SK-N-SH (cell line): ENCODE measurements at regions not wholly inside any gene's neighbourhood (a gene's known extent, or its start where the extent isn't known, plus 50 kb on each side); places are given as distances from the start of the nearest gene placed in this dataset.
A peak's percentile ranks its signal among the peaks of the same experiment; 100 is the strongest.

Experiments
- CTCF ChIA-PET: fragments of 300-600, 350-600 bp; formaldehyde crosslinking; extraction: SDS; loops from one replicate; lab custom pipeline; 2021; lab: Yijun Ruan, JAX
- POLR2A ChIA-PET: fragments of 350-600 bp; sonication (Branson Sonifier 250); formaldehyde crosslinking; extraction: SDS; loops from one replicate; lab custom pipeline; 2020; ENCODE audit warnings: antibody characterized with exemption, inconsistent platforms; lab: Yijun Ruan, JAX
- DNase-seq: peaks from one replicate; pipeline ENCODE4 v3.0.0; 2012
- H2AFZ ChIP-seq: fragments of 200-600 bp; sonication (generic); 2 replicates; pipeline ENCODE4 v1.8.1; 2016; ENCODE audit warnings: antibody characterized with exemption, mild to moderate bottlenecking, low read depth
- H3F3A ChIP-seq: fragments of 200-600 bp; sonication (generic); replicated peaks from 2 replicates; pipeline ENCODE3; 2016; ENCODE audit warnings: antibody characterized with exemption, mild to moderate bottlenecking; ENCODE audit not compliant: insufficient read depth
- H3K27ac ChIP-seq, 2 experiments: fragments of 200-500 bp in 1 of 2; fragments of 200-600 bp in 1 of 2; sonication (Bioruptor generic) in 1 of 2; sonication (generic), shearing (Covaris generic) in 1 of 2; 2 replicates each; pipeline versions ENCODE4 v1.5.1 to v1.6.1; 2014 to 2016; ENCODE audit warnings: low read depth in 2 of 2, inconsistent platforms in 1 of 2, low read length in 1 of 2, mild to moderate bottlenecking in 1 of 2, mixed read lengths in 1 of 2
- H3K27me3 ChIP-seq: fragments of 200-600 bp; sonication (generic), shearing (Covaris generic); 2 replicates; pipeline ENCODE4 v1.6.1; 2016; ENCODE audit warnings: mixed run types; ENCODE audit not compliant: insufficient read depth
- H3K36me3 ChIP-seq, 2 experiments: fragments of 200-500 bp in 1 of 2; fragments of 200-600 bp in 1 of 2; sonication (Bioruptor generic) in 1 of 2; sonication (generic) in 1 of 2; replicated peaks in 1 of 2; 2 replicates each; pipeline versions ENCODE3 to v1.5.1; 2014 to 2016; ENCODE audit warnings: low read length in 1 of 2, mild to moderate bottlenecking in 1 of 2; ENCODE audit not compliant: insufficient read depth in 2 of 2, control insufficient read depth in 1 of 2
- H3K4me1 ChIP-seq, 2 experiments: fragments of 200-500 bp in 1 of 2; fragments of 200-600 bp in 1 of 2; sonication (Bioruptor generic) in 1 of 2; sonication (generic), shearing (Covaris generic) in 1 of 2; 2 replicates each; pipeline versions ENCODE4 v1.5.1 to v1.6.1; 2014 to 2016; ENCODE audit warnings: low read depth in 1 of 2, low read length in 1 of 2, mixed run types in 1 of 2; ENCODE audit not compliant: insufficient read depth in 2 of 2, control insufficient read depth in 1 of 2
- H3K4me2 ChIP-seq: fragments of 200-600 bp; sonication (generic), shearing (Covaris generic); 2 replicates; pipeline ENCODE4 v1.6.1; 2017; ENCODE audit warnings: mixed run types
- H3K4me3 ChIP-seq, 2 experiments: fragments of 200-500 bp in 1 of 2; fragments of 200-600 bp in 1 of 2; sonication (Bioruptor generic) in 1 of 2; sonication (generic), shearing (Covaris generic) in 1 of 2; 2 replicates each; pipeline versions ENCODE4 v1.5.1 to v1.8.1; 2014 to 2016; ENCODE audit warnings: low read depth in 2 of 2, inconsistent platforms in 1 of 2, low read length in 1 of 2, mild to moderate bottlenecking in 1 of 2, mixed read lengths in 1 of 2, moderate library complexity in 1 of 2
- H3K79me2 ChIP-seq: fragments of 200-600 bp; sonication (generic); 2 replicates; pipeline ENCODE4 v1.8.1; 2017; ENCODE audit warnings: mild to moderate bottlenecking; ENCODE audit not compliant: insufficient read depth
- H3K9ac ChIP-seq: fragments of 200-600 bp; sonication (generic); 2 replicates; pipeline ENCODE4 v1.6.1; 2017; ENCODE audit warnings: mixed run types
- H3K9me2 ChIP-seq: fragments of 200-600 bp; sonication (generic); 2 replicates; pipeline ENCODE4 v1.6.1; 2017; ENCODE audit warnings: mixed run types
- H3K9me3 ChIP-seq: fragments of 200-600 bp; sonication (generic); 2 replicates; pipeline ENCODE4 v1.6.1; 2017; ENCODE audit warnings: mixed run types, mild to moderate bottlenecking, moderate library complexity
- H4K20me1 ChIP-seq: fragments of 200-600 bp; sonication (generic); 2 replicates; pipeline ENCODE4 v1.6.1; 2017; ENCODE audit warnings: mild to moderate bottlenecking, mixed run types; ENCODE audit not compliant: insufficient read depth
- CTCF ChIP-seq: fragments of 200-600 bp; sonication (generic); IDR thresholded peaks from 2 replicates; pipeline ENCODE4 v1.6.1; 2017; ENCODE audit warnings: antibody characterized with exemption, mild to moderate bottlenecking, moderate library complexity
- ELF1 ChIP-seq: IDR thresholded peaks from 2 replicates; pipeline ENCODE4 v1.4.0; 2012
- FOSL2 ChIP-seq: IDR thresholded peaks from 2 replicates; pipeline ENCODE4 v1.4.0; 2012; ENCODE audit warnings: low read depth, mild to moderate bottlenecking, moderate library complexity, borderline replicate concordance
- FOXJ3 ChIP-seq: sonication (generic); formaldehyde crosslinking; IDR thresholded peaks from 2 replicates; pipeline ENCODE4 v1.5.1; 2020; ENCODE audit warnings: mild to moderate bottlenecking, missing genetic modification reagents
- GABPA ChIP-seq: IDR thresholded peaks from 2 replicates; pipeline ENCODE4 v1.4.0; 2012; ENCODE audit warnings: low read depth, mild to moderate bottlenecking
- MXI1 ChIP-seq: IDR thresholded peaks from 2 replicates; pipeline ENCODE4 v1.6.1; 2012; ENCODE audit warnings: mild to moderate bottlenecking, low read depth, low read length, improper control_type of control experiment
- RAD21 ChIP-seq: IDR thresholded peaks from 2 replicates; pipeline ENCODE4 v1.6.1; 2012; ENCODE audit warnings: mild to moderate bottlenecking, low read length
- RFX5 ChIP-seq: IDR thresholded peaks from 2 replicates; pipeline ENCODE4 v1.6.1; 2012; ENCODE audit warnings: mild to moderate bottlenecking, improper control_type of control experiment, low read length
- SIN3A ChIP-seq: IDR thresholded peaks from 2 replicates; pipeline ENCODE4 v1.6.1; 2012; ENCODE audit warnings: low read depth, mild to moderate bottlenecking, low read length, moderate library complexity, borderline replicate concordance
- SMC3 ChIP-seq: IDR thresholded peaks from 2 replicates; pipeline ENCODE4 v1.6.1; 2012; ENCODE audit warnings: low read depth, low read length, improper control_type of control experiment
- TCF12 ChIP-seq: IDR thresholded peaks from 2 replicates; pipeline ENCODE4 v1.4.0; 2012
- USF1 ChIP-seq: IDR thresholded peaks from 2 replicates; pipeline ENCODE4 v1.4.0; 2012; ENCODE audit warnings: low read depth, borderline replicate concordance
- YY1 ChIP-seq: IDR thresholded peaks from 2 replicates; pipeline ENCODE4 v1.4.0; 2012; ENCODE audit warnings: low read depth, mild to moderate bottlenecking
- WGBS: methylation state at CpG from one replicate; pipeline ENCODE4 v1.1.6; 2017; ENCODE audit warnings: low lambda C conversion rate; 5-methylcytosine and 5-hydroxymethylcytosine counted together
- TF ChIP-seq, protein P1 (sequence below): fragments of 150-350 bp; IDR thresholded peaks from 2 replicates; pipeline ENCODE4 v1.6.1; 2016; ENCODE audit warnings: mild to moderate bottlenecking, low read depth, low read length

DNA sequence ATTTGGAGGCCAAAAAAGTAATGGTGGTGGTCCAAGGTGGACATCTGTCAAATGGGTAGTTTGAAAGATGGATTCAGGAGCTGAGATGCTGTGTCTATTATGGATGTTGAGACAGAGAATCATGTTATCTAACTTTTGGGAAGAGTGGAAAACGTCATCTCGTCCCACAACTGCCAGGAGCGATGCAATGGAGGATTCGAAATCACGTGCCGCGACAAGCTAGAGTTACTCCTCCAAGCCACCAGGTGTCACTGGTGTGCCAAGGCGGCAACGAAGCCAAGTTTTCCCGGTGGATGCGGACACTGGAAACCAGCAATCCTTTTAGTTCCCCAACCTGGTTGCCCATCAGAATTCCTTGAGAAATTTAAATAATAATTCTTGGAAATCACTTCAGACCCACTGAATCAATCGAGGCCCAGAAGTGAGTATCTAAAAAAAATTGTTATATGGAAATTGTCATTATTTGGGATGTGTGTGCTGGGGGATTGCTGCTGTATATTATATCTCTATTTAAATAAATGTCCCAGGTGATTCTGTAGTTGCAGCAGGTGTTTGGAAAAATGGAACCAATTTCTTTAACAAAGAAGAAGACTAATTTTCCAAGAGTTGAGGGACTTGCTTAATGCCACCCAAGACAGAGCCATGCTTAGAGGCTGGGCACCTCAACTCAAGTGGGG is 206.1 kb downstream of the HAPSTR1 start:
- no peaks in the 10 kb centered on the region for H3K9me2 ChIP-seq
- ChIA-PET POLR2A (no interaction called here), CTCF (interaction anchor here (0.6 to 4.0 kb wide), 16 partner anchors 8 to 884 kb away, joined by 3 to 25 read pairs (median 3); partner anchors contain the start of gene GRIN2A)
- no peaks in the 10 kb centered on the region for H3K4me1 ChIP-seq
- no peaks in the 10 kb centered on the region for H3F3A ChIP-seq
- peak; percentile 61 for DNase-seq
- no peak overlapping the region for H2AFZ ChIP-seq
- H4K20me1 ChIP-seq = no peaks in the 10 kb centered on the region
- H3K79me2 ChIP-seq = no peaks in the 10 kb centered on the region
- no peaks in the 10 kb centered on the region for H3K27me3 ChIP-seq
- TF ChIP-seq, protein P1, sequence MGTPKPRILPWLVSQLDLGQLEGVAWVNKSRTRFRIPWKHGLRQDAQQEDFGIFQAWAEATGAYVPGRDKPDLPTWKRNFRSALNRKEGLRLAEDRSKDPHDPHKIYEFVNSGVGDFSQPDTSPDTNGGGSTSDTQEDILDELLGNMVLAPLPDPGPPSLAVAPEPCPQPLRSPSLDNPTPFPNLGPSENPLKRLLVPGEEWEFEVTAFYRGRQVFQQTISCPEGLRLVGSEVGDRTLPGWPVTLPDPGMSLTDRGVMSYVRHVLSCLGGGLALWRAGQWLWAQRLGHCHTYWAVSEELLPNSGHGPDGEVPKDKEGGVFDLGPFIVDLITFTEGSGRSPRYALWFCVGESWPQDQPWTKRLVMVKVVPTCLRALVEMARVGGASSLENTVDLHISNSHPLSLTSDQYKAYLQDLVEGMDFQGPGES = no peak
- TF ChIP-seq SMC3 = peak; percentile 68; the same call in 1 of the 2 replicates
- peak; percentile 85 for TF ChIP-seq RAD21
- no peak for TF ChIP-seq FOXJ3 (CRISPR knock-in tag)
- peak; percentile 45 for TF ChIP-seq CTCF
- no peak for TF ChIP-seq MXI1
- TF ChIP-seq USF1 = peak; percentile 45; the same call in 1 of the 2 replicates
- TF ChIP-seq ELF1 = no peak
- TF ChIP-seq RFX5 = no peak
- H3K9ac ChIP-seq = no peak overlapping the region
- H3K27ac ChIP-seq = no peak overlapping the region
- H3K4me3 ChIP-seq = no peak overlapping the region
- H3K36me3 ChIP-seq = no peaks in the 10 kb centered on the region
- H3K4me2 ChIP-seq = no peak overlapping the region
- 37% methylated on average over 11 of the region's 12 CpGs for WGBS
- no peaks in the 10 kb centered on the region for H3K9me3 ChIP-seq

- Histone ChIP-seq H3K4me3 (no peak overlapping the region), H3K27me3 (no peaks in the 10 kb centered on the region), H3K9me3 (no peaks in the 10 kb centered on the region), H4K20me1 (no peaks in the 10 kb centered on the region), H3F3A (no peaks in the 10 kb centered on the region), H3K36me3 (no peaks in the 10 kb centered on the region), H3K27ac (no peak overlapping the region), H3K4me1 (no peaks in the 10 kb centered on the region), H2AFZ (no peak overlapping the region), H3K4me2 (no peak overlapping the region), H3K9me2 (no peaks in the 10 kb centered on the region), H3K79me2 (no peaks in the 10 kb centered on the region), H3K9ac (no peak overlapping the region)
- CTCF ChIA-PET = interaction anchor here (1.1 to 4.0 kb wide), 3 partner anchors 56 to 881 kb away, joined by 3 to 25 read pairs (median 4); partner anchors contain the start of gene GRIN2A
- DNase-seq = no peak
- 34% methylated on average over 4 of the region's 4 CpGs for WGBS
- POLR2A ChIA-PET = no interaction called here
- TF ChIP-seq FOSL2 (no peak), ELF1 (no peak), CTCF (no peak), USF1 (no peak), SIN3A (no peak), TCF12 (no peak), GABPA (no peak), YY1 (no peak)
- TF ChIP-seq, protein P1 = no peak
Observed at GRCh38 chr16:9300252-9300651, 208.8 kb downstream of the HAPSTR1 start.
